ENCODE measurements at regions not wholly inside any gene's neighbourhood (a gene's known extent, or its start where the extent isn't known, plus 50 kb on each side); places are given as distances from the start of the nearest gene placed in this dataset.

DNA sequence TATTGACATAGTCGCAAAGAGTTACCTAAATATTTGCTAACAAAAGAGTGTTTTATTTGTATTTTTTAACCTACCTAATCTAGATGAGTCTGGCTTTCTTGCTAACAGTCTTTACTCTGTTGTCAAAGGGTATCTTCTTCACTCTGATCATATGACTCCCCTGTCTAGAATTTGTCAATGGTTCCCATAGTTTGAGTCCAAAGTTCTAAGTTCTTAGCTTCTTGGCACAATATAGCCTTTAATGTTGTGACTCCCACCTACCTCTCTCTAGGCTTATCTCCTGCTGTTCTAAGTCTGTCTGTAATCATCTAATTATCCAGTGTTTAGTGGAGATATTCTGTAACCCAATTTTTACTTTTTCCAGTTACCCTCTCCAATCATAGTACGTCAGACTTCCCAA lies 104.3 kb upstream of the PDE3A start:
- ATAC-seq (ENCODE audit: low read depth) (no peak), DNase-seq (no peak)
- no peak overlapping the region for H3K4me3 ChIP-seq (ENCODE audit: control extremely low read depth in 1 of 5, extremely low read depth in 1 of 5, insufficient read depth in 1 of 5, low read depth in 2 of 5, low read length in 4 of 5)
- no peak overlapping the region for H3K27ac ChIP-seq (ENCODE audit: low read length in 2 of 2)
- no peaks in the 10 kb centered on the region for H4K20me1 ChIP-seq (ENCODE audit: control insufficient read depth, insufficient read depth, low read length, poor library complexity, severe bottlenecking)
- Mint-ChIP-seq H3K9me3 (ENCODE audit: insufficient read depth) (peaks cover 3% of the 10 kb centered on the region), H3K4me3 (no peak overlapping the region), H3K27me3 (no peaks in the 10 kb centered on the region), H3K27ac (no peak overlapping the region), H3K4me1 (no peaks in the 10 kb centered on the region)
- H3K9ac ChIP-seq (ENCODE audit: low read length), result no peak overlapping the region
- intact Hi-C loops (cut with micrococcal nuclease), result no loop called here
- no peak overlapping the region for H3K4me2 ChIP-seq (replicated peaks; ENCODE audit: low read depth, low read length, poor library complexity, severe bottlenecking)
- no peaks in the 10 kb centered on the region for H3K27me3 ChIP-seq (replicated peaks in 1 of 4; ENCODE audit: control extremely low read depth in 1 of 4, control insufficient read depth in 3 of 4, insufficient read depth in 4 of 4, low read length in 3 of 4)
- ChIA-PET CTCF (no interaction called here), POLR2A (no interaction called here)
- no peaks in the 10 kb centered on the region for H3K4me1 ChIP-seq (ENCODE audit: control insufficient read depth in 2 of 2, insufficient read depth in 2 of 2, low read length in 2 of 2)
- H3K9me3 ChIP-seq (ENCODE audit: control extremely low read depth in 1 of 3, control insufficient read depth in 2 of 3, insufficient read depth in 1 of 3, low read length in 2 of 3), result no peaks in the 10 kb centered on the region
- H2AFZ ChIP-seq (ENCODE audit: insufficient read depth, low read depth, low read length, poor library complexity, severe bottlenecking), result no peak overlapping the region
- TF ChIP-seq, protein P1, sequence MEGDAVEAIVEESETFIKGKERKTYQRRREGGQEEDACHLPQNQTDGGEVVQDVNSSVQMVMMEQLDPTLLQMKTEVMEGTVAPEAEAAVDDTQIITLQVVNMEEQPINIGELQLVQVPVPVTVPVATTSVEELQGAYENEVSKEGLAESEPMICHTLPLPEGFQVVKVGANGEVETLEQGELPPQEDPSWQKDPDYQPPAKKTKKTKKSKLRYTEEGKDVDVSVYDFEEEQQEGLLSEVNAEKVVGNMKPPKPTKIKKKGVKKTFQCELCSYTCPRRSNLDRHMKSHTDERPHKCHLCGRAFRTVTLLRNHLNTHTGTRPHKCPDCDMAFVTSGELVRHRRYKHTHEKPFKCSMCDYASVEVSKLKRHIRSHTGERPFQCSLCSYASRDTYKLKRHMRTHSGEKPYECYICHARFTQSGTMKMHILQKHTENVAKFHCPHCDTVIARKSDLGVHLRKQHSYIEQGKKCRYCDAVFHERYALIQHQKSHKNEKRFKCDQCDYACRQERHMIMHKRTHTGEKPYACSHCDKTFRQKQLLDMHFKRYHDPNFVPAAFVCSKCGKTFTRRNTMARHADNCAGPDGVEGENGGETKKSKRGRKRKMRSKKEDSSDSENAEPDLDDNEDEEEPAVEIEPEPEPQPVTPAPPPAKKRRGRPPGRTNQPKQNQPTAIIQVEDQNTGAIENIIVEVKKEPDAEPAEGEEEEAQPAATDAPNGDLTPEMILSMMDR (IDR thresholded peaks at IDR 0.05), result no peak
- no peak for TF ChIP-seq EZH2 (IDR thresholded peaks at IDR 0.05; ENCODE audit: borderline replicate concordance, insufficient read depth, low read depth, low read length, poor library complexity, severe bottlenecking)
- WGBS (ENCODE audit: insufficient coverage), result no CpG with 5 or more reads among the region's 2 CpGs
- H3K36me3 ChIP-seq (replicated peaks in 1 of 2; ENCODE audit: control extremely low read depth in 1 of 2, control insufficient read depth in 1 of 2, extremely low read depth in 1 of 2, insufficient read depth in 2 of 2, low read length in 1 of 2), result no peaks in the 10 kb centered on the region
- H3K79me2 ChIP-seq (ENCODE audit: control insufficient read depth, insufficient read depth, low read length), result no peaks in the 10 kb centered on the region

DNA sequence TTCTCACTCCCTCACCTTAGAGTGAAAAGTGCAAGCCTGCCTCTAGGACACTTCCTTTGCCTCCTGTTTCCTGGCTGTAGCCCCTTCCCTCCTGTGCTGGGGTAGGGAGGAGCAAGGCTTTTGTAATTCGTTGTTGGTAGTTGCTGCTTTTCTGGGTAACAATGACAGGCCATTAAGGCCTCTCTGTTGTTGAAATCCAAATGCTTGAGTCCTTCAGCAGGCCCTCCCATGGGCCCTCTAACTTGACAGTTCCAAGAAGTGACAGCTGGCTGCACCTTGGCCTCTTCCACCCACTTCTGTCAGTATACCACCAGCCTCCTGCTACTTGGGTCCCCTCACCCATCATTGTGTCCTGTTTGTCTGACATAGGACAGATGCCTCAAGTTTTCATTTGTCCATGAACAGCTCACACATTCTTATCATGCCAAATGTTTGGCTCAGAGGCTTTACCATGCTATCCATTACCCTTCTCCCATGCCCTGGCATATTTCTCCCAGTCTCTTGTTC lies 103.7 kb upstream of the PDE3A start:
- ATAC-seq (ENCODE audit: low read depth) (no peak), DNase-seq (no peak)
- 63% methylated on average over 1 of the region's 1 CpG for WGBS (ENCODE audit: insufficient coverage)
- Mint-ChIP-seq H3K27me3 (no peaks in the 10 kb centered on the region), H3K4me1 (no peaks in the 10 kb centered on the region), H3K27ac (no peak overlapping the region), H3K9me3 (ENCODE audit: insufficient read depth) (peaks cover 3% of the 10 kb centered on the region), H3K4me3 (no peak overlapping the region)
- no peak overlapping the region for H3K4me3 ChIP-seq (ENCODE audit: control extremely low read depth in 1 of 5, extremely low read depth in 1 of 5, insufficient read depth in 1 of 5, low read depth in 2 of 5, low read length in 4 of 5)
- no peaks in the 10 kb centered on the region for H3K4me1 ChIP-seq (ENCODE audit: control insufficient read depth in 2 of 2, insufficient read depth in 2 of 2, low read length in 2 of 2)
- no peaks in the 10 kb centered on the region for H4K20me1 ChIP-seq (ENCODE audit: control insufficient read depth, insufficient read depth, low read length, poor library complexity, severe bottlenecking)
- no peaks in the 10 kb centered on the region for H3K9me3 ChIP-seq (ENCODE audit: control extremely low read depth in 1 of 3, control insufficient read depth in 2 of 3, insufficient read depth in 1 of 3, low read length in 2 of 3)
- CTCF ChIA-PET, result no interaction called here
- intact Hi-C loops (cut with micrococcal nuclease), result no loop called here
- no peak for TF ChIP-seq EZH2 (IDR thresholded peaks at IDR 0.05; ENCODE audit: borderline replicate concordance, insufficient read depth, low read depth, low read length, poor library complexity, severe bottlenecking)
- TF ChIP-seq, protein P1 (IDR thresholded peaks at IDR 0.05), result no peak
- no peak overlapping the region for H3K9ac ChIP-seq (ENCODE audit: low read length)
- no peak overlapping the region for H3K4me2 ChIP-seq (replicated peaks; ENCODE audit: low read depth, low read length, poor library complexity, severe bottlenecking)
- H3K27me3 ChIP-seq (replicated peaks in 1 of 4; ENCODE audit: control extremely low read depth in 1 of 4, control insufficient read depth in 3 of 4, insufficient read depth in 4 of 4, low read length in 3 of 4), result no peaks in the 10 kb centered on the region
- POLR2A ChIA-PET, result no interaction called here
- no peak overlapping the region for H2AFZ ChIP-seq (ENCODE audit: insufficient read depth, low read depth, low read length, poor library complexity, severe bottlenecking)
- H3K79me2 ChIP-seq (ENCODE audit: control insufficient read depth, insufficient read depth, low read length), result no peaks in the 10 kb centered on the region
- H3K27ac ChIP-seq (ENCODE audit: low read length in 2 of 2), result no peak overlapping the region
- no peaks in the 10 kb centered on the region for H3K36me3 ChIP-seq (replicated peaks in 1 of 2; ENCODE audit: control extremely low read depth in 1 of 2, control insufficient read depth in 1 of 2, extremely low read depth in 1 of 2, insufficient read depth in 2 of 2, low read length in 1 of 2)

Measured in B cell (primary cell).